NCI-H510A treated with DMSO at 0.1 percent for 48 hours (cell line): ENCODE measurements at regions not wholly inside any gene's neighbourhood (a gene's known extent, or its start where the extent isn't known, plus 50 kb on each side); places are given as distances from the start of the nearest gene placed in this dataset.
"Not testable (repeated sequence)": the region's sequence is repeated elsewhere in the genome, so short reads cannot be mapped to it uniquely, and the experiment has no call there.

ENCODE experiments used
- DNase-seq: peaks from one replicate; lab custom pipeline; 2025; lab: John Stamatoyannopoulos, UW

- DNase-seq, result not testable (repeated sequence)
Observed at GRCh38 chr6:4725136-4725760, 51.0 kb upstream of the CDYL start.

- not testable (repeated sequence) for DNase-seq
Observed at GRCh38 chr6:4724727-4725126, 51.5 kb upstream of the CDYL start.

GRCh38 chr6:4723383-4723782 is 52.8 kb upstream of the CDYL start:
- DNase-seq, result no peak

- DNase-seq, result not testable (repeated sequence)
Observed at GRCh38 chr6:4721368-4721767, 54.8 kb upstream of the CDYL start.

GRCh38 chr6:4719491-4719890 is 56.7 kb upstream of the CDYL start:
- no peak for DNase-seq

- DNase-seq, result no peak
Observed at GRCh38 chr6:4717856-4718255, 58.3 kb upstream of the CDYL start.

- DNase-seq, result no peak
Observed at GRCh38 chr6:4717124-4717523, 59.1 kb upstream of the CDYL start.

GRCh38 chr6:4714961-4715501 is 61.2 kb upstream of the CDYL start:
- no peak for DNase-seq

- DNase-seq, result no peak
Observed at GRCh38 chr6:4712291-4712690, 63.9 kb upstream of the CDYL start.

GRCh38 chr6:4707011-4707410 is 69.2 kb upstream of the CDYL start:
- no peak for DNase-seq

GRCh38 chr6:4705809-4706208 is 70.4 kb upstream of the CDYL start:
- DNase-seq, result no peak

- no peak for DNase-seq
Observed at GRCh38 chr6:4703382-4703781, 72.8 kb upstream of the CDYL start.

GRCh38 chr6:4698901-4699659 is 77.1 kb upstream of the CDYL start:
- DNase-seq, result no peak

- peak; percentile 1 for DNase-seq
Observed at GRCh38 chr6:4693173-4693970, 82.8 kb upstream of the CDYL start.

- no peak for DNase-seq
Observed at GRCh38 chr6:4692664-4693063, 83.5 kb upstream of the CDYL start.

GRCh38 chr6:4687989-4688947 is 87.9 kb upstream of the CDYL start:
- DNase-seq, result no peak

GRCh38 chr6:4687656-4687988 is 88.6 kb upstream of the CDYL start:
- DNase-seq, result no peak

GRCh38 chr6:4682431-4683097 is 93.6 kb upstream of the CDYL start:
- DNase-seq, result no peak

GRCh38 chr6:4678506-4679300 is 97.5 kb upstream of the CDYL start:
- DNase-seq, result no peak

- no peak for DNase-seq
Observed at GRCh38 chr6:4677751-4678065, 98.5 kb upstream of the CDYL start.
